Astrocyte of the cerebellum (primary cell): ENCODE measurements at regions not wholly inside any gene's neighbourhood (a gene's known extent, or its start where the extent isn't known, plus 50 kb on each side); places are given as distances from the start of the nearest gene placed in this dataset.
A peak's percentile ranks its signal among the peaks of the same experiment; 100 is the strongest.

Source experiments
- DNase-seq: peaks from one replicate; pipeline ENCODE4 v3.0.0-alpha.2; 2011; ENCODE audit warnings: low read depth
- H3K4me3 ChIP-seq: 2 replicates; pipeline ENCODE4 v1.5.1; 2011; ENCODE audit warnings: mild to moderate bottlenecking, low read depth, low read length, moderate library complexity
- CTCF ChIP-seq: IDR thresholded peaks from 2 replicates; pipeline ENCODE4 v1.5.1; 2012; ENCODE audit warnings: low read length, low read depth, moderate library complexity, mild to moderate bottlenecking; ENCODE audit errors: missing control alignments
- in situ Hi-C: cut with HindIII; loops from 2 replicates; pipeline ENCODE4 v1.10.0; 2017; ENCODE audit warnings: low sequenced_read_pairs

- in situ Hi-C loops, result no loop called here
- TF ChIP-seq CTCF, result peak; percentile 14
- DNase-seq, result no peak
- H3K4me3 ChIP-seq, result no peak overlapping the region
Measured at GRCh38 chrX:83008415-83008814, 499.7 kb upstream of the POU3F4 start.

GRCh38 chrX:83019258-83019657 lies 488.8 kb upstream of the POU3F4 start:
- no peak for TF ChIP-seq CTCF
- in situ Hi-C loops, result no loop called here
- DNase-seq, result no peak
- H3K4me3 ChIP-seq, result no peak overlapping the region

GRCh38 chrX:83022020-83022419 lies 486.1 kb upstream of the POU3F4 start:
- H3K4me3 ChIP-seq, result no peak overlapping the region
- no peak for TF ChIP-seq CTCF
- DNase-seq, result peak; percentile 6
- in situ Hi-C loops, result no loop called here
